GM10266 (cell line): ENCODE measurements at regions not wholly inside any gene's neighbourhood (a gene's known extent, or its start where the extent isn't known, plus 50 kb on each side); places are given as distances from the start of the nearest gene placed in this dataset.

Experiments
- DNase-seq: peaks from one replicate; pipeline ENCODE4 v3.0.0; 2012; ENCODE audit errors: extremely low spot score
- TF ChIP-seq, protein P1 (sequence below): IDR thresholded peaks from 2 replicates; pipeline ENCODE4 v1.5.1; 2012; ENCODE audit warnings: mild to moderate bottlenecking, low read depth; ENCODE audit not compliant: control insufficient read depth, insufficient read depth; ENCODE audit errors: missing control alignments

DNA sequence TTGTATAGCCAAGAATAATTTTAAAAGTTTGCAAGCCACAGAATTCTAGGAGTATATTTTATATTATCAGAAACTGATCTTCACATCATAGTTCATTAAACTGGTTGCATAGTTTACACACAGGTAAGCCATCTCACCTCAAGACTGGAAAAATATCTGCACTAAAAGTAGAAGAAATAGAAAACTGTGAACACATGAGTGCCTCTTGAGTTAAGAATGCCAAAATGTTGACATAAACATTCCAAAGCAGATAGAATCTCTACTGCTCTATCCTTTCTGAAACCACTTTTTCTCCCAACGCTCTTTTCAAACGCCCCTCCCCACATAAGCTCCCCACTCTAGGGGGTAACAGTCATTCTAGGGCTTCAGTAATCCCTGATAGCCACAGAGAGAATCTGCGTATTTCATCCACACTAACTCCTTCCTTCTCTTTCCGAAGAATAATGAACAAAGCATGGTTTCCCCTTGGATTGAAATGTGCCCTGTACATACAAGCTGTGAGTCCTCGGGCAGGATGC, 201.5 kb downstream of the IRS2 start:
- no peak for DNase-seq
- TF ChIP-seq, protein P1, sequence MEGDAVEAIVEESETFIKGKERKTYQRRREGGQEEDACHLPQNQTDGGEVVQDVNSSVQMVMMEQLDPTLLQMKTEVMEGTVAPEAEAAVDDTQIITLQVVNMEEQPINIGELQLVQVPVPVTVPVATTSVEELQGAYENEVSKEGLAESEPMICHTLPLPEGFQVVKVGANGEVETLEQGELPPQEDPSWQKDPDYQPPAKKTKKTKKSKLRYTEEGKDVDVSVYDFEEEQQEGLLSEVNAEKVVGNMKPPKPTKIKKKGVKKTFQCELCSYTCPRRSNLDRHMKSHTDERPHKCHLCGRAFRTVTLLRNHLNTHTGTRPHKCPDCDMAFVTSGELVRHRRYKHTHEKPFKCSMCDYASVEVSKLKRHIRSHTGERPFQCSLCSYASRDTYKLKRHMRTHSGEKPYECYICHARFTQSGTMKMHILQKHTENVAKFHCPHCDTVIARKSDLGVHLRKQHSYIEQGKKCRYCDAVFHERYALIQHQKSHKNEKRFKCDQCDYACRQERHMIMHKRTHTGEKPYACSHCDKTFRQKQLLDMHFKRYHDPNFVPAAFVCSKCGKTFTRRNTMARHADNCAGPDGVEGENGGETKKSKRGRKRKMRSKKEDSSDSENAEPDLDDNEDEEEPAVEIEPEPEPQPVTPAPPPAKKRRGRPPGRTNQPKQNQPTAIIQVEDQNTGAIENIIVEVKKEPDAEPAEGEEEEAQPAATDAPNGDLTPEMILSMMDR, result no peak

DNA sequence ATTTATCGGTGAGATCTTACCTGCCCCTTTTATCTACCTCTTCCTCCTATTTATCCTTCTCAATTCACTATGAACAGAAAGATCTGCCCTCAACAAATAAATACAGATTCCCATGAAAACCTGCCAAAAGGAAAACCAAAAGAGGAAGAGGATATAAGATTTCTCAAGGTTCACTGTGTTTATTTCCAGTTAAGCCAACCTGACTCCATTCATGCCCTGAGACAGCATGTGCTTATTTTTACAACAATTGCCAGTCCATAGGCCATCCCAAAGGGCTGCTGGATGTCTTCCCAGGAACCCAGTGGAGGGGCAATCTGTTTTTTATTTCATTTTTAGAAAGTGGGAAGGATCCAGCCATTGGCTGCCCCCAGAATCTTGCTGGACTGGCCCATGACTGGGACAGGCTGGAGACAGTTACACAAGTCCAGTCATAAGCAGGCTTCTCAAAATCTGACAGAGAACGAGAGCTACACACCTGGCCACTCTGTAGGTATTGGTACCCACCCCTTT, 209.1 kb downstream of the IRS2 start:
- DNase-seq, result no peak
- TF ChIP-seq, protein P1, result no peak

DNA sequence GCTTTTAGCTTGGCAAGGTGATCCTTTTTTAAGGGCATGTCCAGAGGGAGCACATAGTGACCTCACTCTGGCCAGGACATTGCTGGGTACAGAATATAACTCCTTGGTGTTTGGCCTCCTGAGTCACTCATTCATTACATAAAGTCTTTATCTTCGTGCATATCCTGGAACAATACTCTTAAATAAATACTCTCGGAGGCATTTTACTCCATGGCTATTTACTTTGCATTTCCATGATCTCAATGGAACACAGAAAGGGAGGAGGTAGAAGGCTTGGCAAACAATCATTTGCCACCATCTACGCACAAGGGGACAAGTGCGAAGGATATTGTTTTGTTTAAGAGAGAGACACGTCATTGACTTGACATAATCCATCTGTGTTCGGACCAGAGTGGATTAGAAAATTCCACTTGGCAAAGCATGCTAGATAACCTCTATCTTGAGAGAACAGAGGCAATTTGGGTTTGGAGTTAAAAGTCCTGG, 210.0 kb downstream of the IRS2 start:
- TF ChIP-seq, protein P1, result no peak
- no peak for DNase-seq

DNA sequence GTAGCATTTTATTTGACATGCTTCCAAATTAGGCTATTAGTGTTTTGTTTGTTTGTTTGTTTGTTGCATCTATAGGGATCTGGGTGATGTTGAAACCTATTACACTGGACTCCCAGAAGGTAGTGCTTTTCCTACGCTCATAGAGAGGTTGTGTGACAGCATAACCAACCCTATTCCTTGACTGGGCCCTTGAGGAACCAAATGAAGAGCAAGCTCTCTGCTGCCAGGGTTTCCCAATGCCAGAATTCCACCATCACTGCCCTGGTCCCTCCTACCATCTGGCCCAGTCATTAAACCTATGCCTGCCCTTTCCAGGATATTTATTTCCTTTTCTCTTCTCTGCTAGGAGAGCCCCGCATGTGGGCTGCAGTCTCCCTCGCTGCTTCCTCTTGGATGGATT, 210.6 kb downstream of the IRS2 start:
- TF ChIP-seq, protein P1, result no peak
- no peak for DNase-seq

DNA sequence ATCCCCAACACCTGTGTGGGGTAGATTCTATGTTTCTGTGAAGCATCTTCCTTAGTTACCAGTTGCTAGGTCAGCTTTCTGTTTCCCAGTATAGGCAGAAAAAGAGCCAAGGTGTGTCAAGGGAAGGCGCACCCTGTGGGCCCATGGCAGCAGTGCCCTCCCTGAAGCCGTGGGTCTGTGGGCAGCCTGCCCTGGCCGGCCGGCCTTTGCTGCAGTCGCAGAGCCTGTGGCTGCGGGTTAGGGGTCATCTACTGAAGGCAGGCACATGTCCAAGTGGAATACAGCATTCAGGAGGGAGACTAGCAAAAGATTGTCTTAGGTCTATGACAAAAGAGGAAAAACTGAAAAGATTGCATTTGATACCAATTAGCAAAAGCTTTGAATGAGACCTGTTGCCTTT, 214.0 kb downstream of the IRS2 start:
- no peak for DNase-seq
- TF ChIP-seq, protein P1, result no peak

DNA sequence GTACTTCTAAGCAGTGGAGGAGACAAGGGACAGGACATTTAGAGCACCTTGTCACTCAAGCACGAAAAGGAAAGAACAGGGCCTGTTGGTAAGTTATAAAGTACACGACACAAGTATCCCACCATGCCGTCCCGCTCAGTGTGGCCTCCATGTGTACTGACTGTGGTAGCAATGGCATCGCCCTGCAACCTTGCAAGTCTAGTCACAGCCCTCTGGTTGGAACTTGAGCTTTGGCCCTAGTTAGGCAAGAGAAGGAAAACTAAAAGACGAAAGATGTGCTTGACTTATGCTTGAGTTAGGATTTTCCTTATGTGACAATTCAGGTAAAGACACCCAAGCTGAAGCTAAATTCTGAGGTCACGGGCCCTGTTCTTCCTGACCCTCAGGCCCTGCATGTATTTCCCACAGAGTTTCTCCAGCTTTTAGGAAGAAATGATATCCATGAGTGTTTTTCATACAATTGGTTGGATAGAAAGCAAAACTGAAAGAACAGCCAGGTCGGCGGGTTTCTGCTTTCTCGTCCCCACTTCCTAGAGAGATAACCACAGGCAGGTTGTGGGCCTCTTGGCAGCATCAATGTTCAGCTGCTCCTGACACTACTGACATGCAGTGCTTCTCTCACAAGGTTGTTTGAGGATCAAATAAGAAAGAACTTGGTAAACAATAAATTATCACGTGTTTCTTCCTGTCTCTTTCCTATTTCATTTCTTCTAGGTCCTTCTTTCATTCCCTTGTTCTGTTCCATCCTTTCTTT, 216.2 kb downstream of the IRS2 start:
- TF ChIP-seq, protein P1, result no peak
- DNase-seq, result no peak

DNA sequence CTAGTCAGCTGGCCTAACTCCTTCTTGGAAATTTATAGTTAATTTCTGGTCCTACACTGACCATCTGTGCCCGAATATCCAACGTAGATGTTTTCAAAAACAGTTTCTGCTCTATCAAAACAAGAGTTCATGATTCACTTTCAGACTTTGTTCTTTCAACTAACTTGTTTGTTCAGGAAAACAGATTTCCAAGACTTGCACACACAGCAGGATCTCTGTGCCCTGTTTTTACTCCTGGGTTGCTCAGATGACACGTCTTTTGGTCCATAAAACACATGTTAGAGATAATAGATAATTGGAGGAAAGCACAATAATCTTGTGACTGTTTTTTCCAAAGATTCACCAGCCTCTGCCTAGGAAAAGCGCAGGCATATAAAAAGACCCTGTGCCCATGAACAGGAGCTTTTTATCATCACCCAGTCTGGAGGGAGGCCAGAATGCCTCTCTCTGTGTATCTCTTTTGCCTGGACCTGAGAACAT, 218.0 kb downstream of the IRS2 start:
- TF ChIP-seq, protein P1, result no peak
- DNase-seq, result no peak
